GM23338 (cell line): ENCODE measurements at regions not wholly inside any gene's neighbourhood (a gene's known extent, or its start where the extent isn't known, plus 50 kb on each side); places are given as distances from the start of the nearest gene placed in this dataset.

Source experiments
- ETS1 ChIP-seq: IDR thresholded peaks from 2 replicates; pipeline ENCODE4 v1.6.1; 2016; ENCODE audit warnings: antibody characterized with exemption
- EZH2 ChIP-seq: fragments of 200-600 bp; sonication (generic); IDR thresholded peaks from one replicate; pipeline ENCODE4 v1.8.0; 2017; ENCODE audit warnings: antibody characterized with exemption, mild to moderate bottlenecking, low read depth; ENCODE audit not compliant: unreplicated experiment
- POLR2AphosphoS5 ChIP-seq: IDR thresholded peaks from 2 replicates; pipeline ENCODE4 v1.6.1; 2016; ENCODE audit warnings: antibody characterized with exemption, low read depth
- REST ChIP-seq: IDR thresholded peaks from one replicate; pipeline ENCODE4 v1.6.1; 2018; ENCODE audit warnings: antibody characterized with exemption; ENCODE audit not compliant: unreplicated experiment
- TF ChIP-seq, protein P1 (sequence below), 2 experiments: fragments of 200-600 bp in 1 of 2; sonication (generic) in 1 of 2; conservative IDR thresholded peaks; 2 replicates each; pipeline versions ENCODE4 v1.5.1 to v1.6.1; 2016 to 2017; ENCODE audit warnings: antibody characterized with exemption in 2 of 2, low read depth in 2 of 2, mild to moderate bottlenecking in 2 of 2, moderate library complexity in 1 of 2

DNA sequence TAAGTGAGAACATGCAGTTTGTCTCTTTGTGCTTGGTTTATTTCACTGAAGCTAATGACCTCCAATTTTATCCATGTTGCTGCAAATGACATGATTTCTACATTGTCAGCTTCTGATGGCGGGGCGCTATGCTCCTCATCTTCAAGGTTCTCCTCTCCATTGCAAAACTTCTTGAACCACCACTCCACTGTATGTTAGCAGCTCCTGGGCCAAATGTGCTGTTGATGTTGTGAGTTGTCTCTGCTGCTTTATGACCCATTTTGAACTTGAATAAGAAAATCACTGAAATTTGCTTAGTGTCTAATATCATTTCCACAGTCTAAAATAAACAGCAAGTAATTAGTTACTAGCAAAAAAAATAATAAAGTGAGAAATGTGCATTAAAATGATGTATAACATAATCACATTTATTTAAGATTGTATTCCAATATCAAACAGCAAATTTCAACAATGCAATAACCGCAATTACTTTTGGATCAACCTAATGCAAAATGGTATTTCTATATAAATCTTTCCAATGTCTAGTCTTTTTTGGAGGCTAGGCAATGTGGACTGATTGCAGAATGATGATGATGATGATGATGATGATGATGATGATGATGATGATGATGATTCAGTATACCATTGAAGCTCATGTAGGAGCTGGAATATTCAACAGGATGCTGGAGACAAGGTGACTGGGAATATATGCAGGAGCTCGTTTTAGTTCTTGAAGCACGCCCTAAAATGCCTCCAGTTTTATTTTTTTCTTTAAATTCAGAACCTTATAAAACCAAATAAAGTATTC is 304.9 kb upstream of the KYNU start:
- TF ChIP-seq, protein P1, sequence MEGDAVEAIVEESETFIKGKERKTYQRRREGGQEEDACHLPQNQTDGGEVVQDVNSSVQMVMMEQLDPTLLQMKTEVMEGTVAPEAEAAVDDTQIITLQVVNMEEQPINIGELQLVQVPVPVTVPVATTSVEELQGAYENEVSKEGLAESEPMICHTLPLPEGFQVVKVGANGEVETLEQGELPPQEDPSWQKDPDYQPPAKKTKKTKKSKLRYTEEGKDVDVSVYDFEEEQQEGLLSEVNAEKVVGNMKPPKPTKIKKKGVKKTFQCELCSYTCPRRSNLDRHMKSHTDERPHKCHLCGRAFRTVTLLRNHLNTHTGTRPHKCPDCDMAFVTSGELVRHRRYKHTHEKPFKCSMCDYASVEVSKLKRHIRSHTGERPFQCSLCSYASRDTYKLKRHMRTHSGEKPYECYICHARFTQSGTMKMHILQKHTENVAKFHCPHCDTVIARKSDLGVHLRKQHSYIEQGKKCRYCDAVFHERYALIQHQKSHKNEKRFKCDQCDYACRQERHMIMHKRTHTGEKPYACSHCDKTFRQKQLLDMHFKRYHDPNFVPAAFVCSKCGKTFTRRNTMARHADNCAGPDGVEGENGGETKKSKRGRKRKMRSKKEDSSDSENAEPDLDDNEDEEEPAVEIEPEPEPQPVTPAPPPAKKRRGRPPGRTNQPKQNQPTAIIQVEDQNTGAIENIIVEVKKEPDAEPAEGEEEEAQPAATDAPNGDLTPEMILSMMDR (conservative IDR thresholded peaks at IDR 0.05; ENCODE audit: low read depth in 2 of 2), result no peak
- no peak for TF ChIP-seq POLR2AphosphoS5
- TF ChIP-seq EZH2, result no peak
- no peak for TF ChIP-seq REST
- no peak for TF ChIP-seq ETS1
